ENCODE measurements at regions not wholly inside any gene's neighbourhood (a gene's known extent, or its start where the extent isn't known, plus 50 kb on each side); places are given as distances from the start of the nearest gene placed in this dataset.

GRCh38 chr1:91161749-91162148 is 139.9 kb upstream of the ZNF644 start:
- Histone ChIP-seq H3K4me3 (ENCODE audit: low read length in 2 of 2) (no peak overlapping the region), H3K36me3 (ENCODE audit: control insufficient read depth in 1 of 2, insufficient read depth in 2 of 2, low read length in 1 of 2) (no peaks in the 10 kb centered on the region), H3K4me1 (ENCODE audit: control insufficient read depth in 1 of 2, insufficient read depth in 2 of 2, low read length in 2 of 2) (no peaks in the 10 kb centered on the region), H3K27me3 (ENCODE audit: control insufficient read depth in 1 of 2, insufficient read depth in 2 of 2, low read length in 1 of 2) (no peaks in the 10 kb centered on the region), H3K27ac (ENCODE audit: low read depth in 1 of 2, low read length in 2 of 2) (no peak overlapping the region), H3K9me3 (ENCODE audit: control insufficient read depth, low read length) (no peaks in the 10 kb centered on the region)
- intact Hi-C loops (cut with DNase I): no loop called here
- 52 to 65% methylated on average over 4 of the region's 4 CpGs for WGBS, 2 donors
- DNase-seq (no peak), ATAC-seq (ENCODE audit: low FRiP score) (no peak)

- Histone ChIP-seq H3K27me3 (ENCODE audit: control insufficient read depth in 1 of 2, insufficient read depth in 2 of 2, low read length in 1 of 2) (no peaks in the 10 kb centered on the region), H3K9me3 (ENCODE audit: control insufficient read depth, low read length) (no peaks in the 10 kb centered on the region), H3K4me3 (ENCODE audit: low read length in 2 of 2) (no peak overlapping the region), H3K27ac (ENCODE audit: low read depth in 1 of 2, low read length in 2 of 2) (no peak overlapping the region), H3K4me1 (ENCODE audit: control insufficient read depth in 1 of 2, insufficient read depth in 2 of 2, low read length in 2 of 2) (no peaks in the 10 kb centered on the region), H3K36me3 (ENCODE audit: control insufficient read depth in 1 of 2, insufficient read depth in 2 of 2, low read length in 1 of 2) (no peaks in the 10 kb centered on the region)
- 67 to 81% methylated on average over 9 of the region's 9 CpGs for WGBS, 2 donors
- no peak for ATAC-seq (ENCODE audit: low FRiP score)
- no peak for DNase-seq
- intact Hi-C loops (cut with DNase I): no loop called here
Measured at GRCh38 chr1:91161166-91161565, 139.3 kb upstream of the ZNF644 start.

GRCh38 chr1:91160363-91161075 is 138.7 kb upstream of the ZNF644 start:
- no peaks in the 10 kb centered on the region for H3K9me3 ChIP-seq (ENCODE audit: control insufficient read depth, low read length)
- no peak overlapping the region for H3K27ac ChIP-seq (ENCODE audit: low read depth in 1 of 2, low read length in 2 of 2)
- no peak overlapping the region for H3K4me3 ChIP-seq (ENCODE audit: low read length in 2 of 2)
- no peak for ATAC-seq (ENCODE audit: low FRiP score)
- intact Hi-C loops (cut with DNase I): no loop called here
- H3K36me3 ChIP-seq (ENCODE audit: control insufficient read depth in 1 of 2, insufficient read depth in 2 of 2, low read length in 1 of 2): no peaks in the 10 kb centered on the region
- H3K4me1 ChIP-seq (ENCODE audit: control insufficient read depth in 1 of 2, insufficient read depth in 2 of 2, low read length in 2 of 2): no peaks in the 10 kb centered on the region
- no peaks in the 10 kb centered on the region for H3K27me3 ChIP-seq (ENCODE audit: control insufficient read depth in 1 of 2, insufficient read depth in 2 of 2, low read length in 1 of 2)
- DNase-seq: no peak
- WGBS, 2 donors: 90 to 92% methylated on average over 14 of the region's 14 CpGs

GRCh38 chr1:91153341-91153740 is 131.5 kb upstream of the ZNF644 start:
- DNase-seq (no peak), ATAC-seq (ENCODE audit: low FRiP score) (no peak)
- Histone ChIP-seq H3K4me3 (ENCODE audit: low read length in 2 of 2) (no peak overlapping the region), H3K9me3 (ENCODE audit: control insufficient read depth, low read length) (no peaks in the 10 kb centered on the region), H3K27ac (ENCODE audit: low read depth in 1 of 2, low read length in 2 of 2) (no peak overlapping the region), H3K4me1 (ENCODE audit: control insufficient read depth in 1 of 2, insufficient read depth in 2 of 2, low read length in 2 of 2) (no peaks in the 10 kb centered on the region), H3K27me3 (ENCODE audit: control insufficient read depth in 1 of 2, insufficient read depth in 2 of 2, low read length in 1 of 2) (no peaks in the 10 kb centered on the region), H3K36me3 (ENCODE audit: control insufficient read depth in 1 of 2, insufficient read depth in 2 of 2, low read length in 1 of 2) (no peaks in the 10 kb centered on the region)
- intact Hi-C loops (cut with DNase I): no loop called here
- 86 to 90% methylated on average over 1 of the region's 1 CpG for WGBS, 2 donors

GRCh38 chr1:91152331-91152730 is 130.5 kb upstream of the ZNF644 start:
- intact Hi-C loops (cut with DNase I): no loop called here

GRCh38 chr1:91151702-91152101 is 129.9 kb upstream of the ZNF644 start:
- Histone ChIP-seq H3K36me3 (ENCODE audit: control insufficient read depth in 1 of 2, insufficient read depth in 2 of 2, low read length in 1 of 2) (no peaks in the 10 kb centered on the region), H3K27ac (ENCODE audit: low read depth in 1 of 2, low read length in 2 of 2) (no peak overlapping the region), H3K9me3 (ENCODE audit: control insufficient read depth, low read length) (no peaks in the 10 kb centered on the region), H3K27me3 (ENCODE audit: control insufficient read depth in 1 of 2, insufficient read depth in 2 of 2, low read length in 1 of 2) (no peaks in the 10 kb centered on the region), H3K4me3 (ENCODE audit: low read length in 2 of 2) (no peak overlapping the region), H3K4me1 (ENCODE audit: control insufficient read depth in 1 of 2, insufficient read depth in 2 of 2, low read length in 2 of 2) (no peaks in the 10 kb centered on the region)
- intact Hi-C loops (cut with DNase I): no loop called here
- DNase-seq (no peak), ATAC-seq (ENCODE audit: low FRiP score) (no peak)
- 71 to 75% methylated on average over 1 of the region's 1 CpG for WGBS, 2 donors

More at GRCh38 chr1:91152331-91152730, 130.5 kb upstream of the ZNF644 start:
- ATAC-seq (ENCODE audit: low FRiP score) (no peak), DNase-seq (no peak)
- no peak overlapping the region for H3K27ac ChIP-seq (ENCODE audit: low read depth in 1 of 2, low read length in 2 of 2)
- no peaks in the 10 kb centered on the region for H3K9me3 ChIP-seq (ENCODE audit: control insufficient read depth, low read length)
- H3K27me3 ChIP-seq (ENCODE audit: control insufficient read depth in 1 of 2, insufficient read depth in 2 of 2, low read length in 1 of 2): no peaks in the 10 kb centered on the region
- H3K4me3 ChIP-seq (ENCODE audit: low read length in 2 of 2): no peak overlapping the region
- WGBS, 2 donors: 87% methylated on average over 5 of the region's 5 CpGs
- H3K36me3 ChIP-seq (ENCODE audit: control insufficient read depth in 1 of 2, insufficient read depth in 2 of 2, low read length in 1 of 2): no peaks in the 10 kb centered on the region
- no peaks in the 10 kb centered on the region for H3K4me1 ChIP-seq (ENCODE audit: control insufficient read depth in 1 of 2, insufficient read depth in 2 of 2, low read length in 2 of 2)

GRCh38 chr1:91148641-91149069 is 126.8 kb upstream of the ZNF644 start:
- Histone ChIP-seq H3K4me1 (ENCODE audit: control insufficient read depth in 1 of 2, insufficient read depth in 2 of 2, low read length in 2 of 2) (no peaks in the 10 kb centered on the region), H3K27me3 (ENCODE audit: control insufficient read depth in 1 of 2, insufficient read depth in 2 of 2, low read length in 1 of 2) (no peaks in the 10 kb centered on the region), H3K9me3 (ENCODE audit: control insufficient read depth, low read length) (no peaks in the 10 kb centered on the region), H3K4me3 (ENCODE audit: low read length in 2 of 2) (no peak overlapping the region), H3K27ac (ENCODE audit: low read depth in 1 of 2, low read length in 2 of 2) (no peak overlapping the region), H3K36me3 (ENCODE audit: control insufficient read depth in 1 of 2, insufficient read depth in 2 of 2, low read length in 1 of 2) (no peaks in the 10 kb centered on the region)
- intact Hi-C loops (cut with DNase I): no loop called here
- DNase-seq: peak in 1 of 2 donors; percentile 58
- ATAC-seq (ENCODE audit: low FRiP score): peak; percentile 33
- 26 to 41% methylated on average over 3 of the region's 3 CpGs for WGBS, 2 donors

GRCh38 chr1:91141858-91142257 is 120.0 kb upstream of the ZNF644 start:
- 43 to 56% methylated on average over 3 of the region's 3 CpGs for WGBS, 2 donors
- no peak for DNase-seq
- Histone ChIP-seq H3K4me3 (ENCODE audit: low read length in 2 of 2) (no peak overlapping the region), H3K9me3 (ENCODE audit: control insufficient read depth, low read length) (no peaks in the 10 kb centered on the region), H3K27me3 (ENCODE audit: control insufficient read depth in 1 of 2, insufficient read depth in 2 of 2, low read length in 1 of 2) (no peaks in the 10 kb centered on the region), H3K4me1 (ENCODE audit: control insufficient read depth in 1 of 2, insufficient read depth in 2 of 2, low read length in 2 of 2) (no peaks in the 10 kb centered on the region), H3K36me3 (ENCODE audit: control insufficient read depth in 1 of 2, insufficient read depth in 2 of 2, low read length in 1 of 2) (no peaks in the 10 kb centered on the region), H3K27ac (ENCODE audit: low read depth in 1 of 2, low read length in 2 of 2) (no peak overlapping the region)
- ATAC-seq (ENCODE audit: low FRiP score): no peak
- intact Hi-C loops (cut with DNase I): no loop called here

GRCh38 chr1:91138959-91139358 is 117.1 kb upstream of the ZNF644 start:
- no peaks in the 10 kb centered on the region for H3K36me3 ChIP-seq (ENCODE audit: control insufficient read depth in 1 of 2, insufficient read depth in 2 of 2, low read length in 1 of 2)
- H3K27ac ChIP-seq (ENCODE audit: low read depth in 1 of 2, low read length in 2 of 2): no peak overlapping the region
- 28 to 39% methylated on average over 3 of the region's 3 CpGs for WGBS, 2 donors
- no peak for ATAC-seq (ENCODE audit: low FRiP score)
- no peaks in the 10 kb centered on the region for H3K9me3 ChIP-seq (ENCODE audit: control insufficient read depth, low read length)
- intact Hi-C loops (cut with DNase I): no loop called here
- H3K4me3 ChIP-seq (ENCODE audit: low read length in 2 of 2): no peak overlapping the region
- H3K27me3 ChIP-seq (ENCODE audit: control insufficient read depth in 1 of 2, insufficient read depth in 2 of 2, low read length in 1 of 2): no peaks in the 10 kb centered on the region
- DNase-seq: no peak
- H3K4me1 ChIP-seq (ENCODE audit: control insufficient read depth in 1 of 2, insufficient read depth in 2 of 2, low read length in 2 of 2): no peaks in the 10 kb centered on the region

Measured in aorta (tissue), 5 donors.